ENCODE measurements at regions not wholly inside any gene's neighbourhood (a gene's known extent, or its start where the extent isn't known, plus 50 kb on each side); places are given as distances from the start of the nearest gene placed in this dataset.
"Not testable (repeated sequence)": the region's sequence is repeated elsewhere in the genome, so short reads cannot be mapped to it uniquely, and the experiment has no call there.

DNA sequence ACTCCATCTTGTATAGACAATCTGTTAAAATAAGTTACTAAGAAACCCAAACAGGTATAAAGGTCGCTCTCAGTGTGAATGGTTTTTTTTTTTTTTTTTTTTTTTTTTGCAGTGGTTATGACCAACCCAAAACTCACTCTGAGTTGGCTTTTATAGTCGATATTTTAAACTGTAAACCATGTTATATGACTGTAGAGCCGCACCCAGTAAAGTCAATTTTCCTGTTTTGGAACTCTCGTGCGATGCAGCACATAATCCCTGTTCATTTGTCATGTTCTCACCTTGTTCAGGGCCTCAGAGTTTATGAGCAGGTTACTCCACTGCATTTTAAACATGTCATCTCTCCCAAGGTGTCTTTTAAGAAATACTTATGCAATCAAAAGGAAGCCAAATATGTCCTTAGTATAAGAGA lies 112.5 kb downstream of the KLF5 start:
- DNase-seq (ENCODE audit: low read depth): no peak

- no peak for DNase-seq (ENCODE audit: low read depth)
Observed at GRCh38 chr13:73169971-73170370, 111.2 kb downstream of the KLF5 start.

- no peak for DNase-seq (ENCODE audit: low read depth)
Observed at GRCh38 chr13:73168953-73169401, 110.2 kb downstream of the KLF5 start.

DNA sequence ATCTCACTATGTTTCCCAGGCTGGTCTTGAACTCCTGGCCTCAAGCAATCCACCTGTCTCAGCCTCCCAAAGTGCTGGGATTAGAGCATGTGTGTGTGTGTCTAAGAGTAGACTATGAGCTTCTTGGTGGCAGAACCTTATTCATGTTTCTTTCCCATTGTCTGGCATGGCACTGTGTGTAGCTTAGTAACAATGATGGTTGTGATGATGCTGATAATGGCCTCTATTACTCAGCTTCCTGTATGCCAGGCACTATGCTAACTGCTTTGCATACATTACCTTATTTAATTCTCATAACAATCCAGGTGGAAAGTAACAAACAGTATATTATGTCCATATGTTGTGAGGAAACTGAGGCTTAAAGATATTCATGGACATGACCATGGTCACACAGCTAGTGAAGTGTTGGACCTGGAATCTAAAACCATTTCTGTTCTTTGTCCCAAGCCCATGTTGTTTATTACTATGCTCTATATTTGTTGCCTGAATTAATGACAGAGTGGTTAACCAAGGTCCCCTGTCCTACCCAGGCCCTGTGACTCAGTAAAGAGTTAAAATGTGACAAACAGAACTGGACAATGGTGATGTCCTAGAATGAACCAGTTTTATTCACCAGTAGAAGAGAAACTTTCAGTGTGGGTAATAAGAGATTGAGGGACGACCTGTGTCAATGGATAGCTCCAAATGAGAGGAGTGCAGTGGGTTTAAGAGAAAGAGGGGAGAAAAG lies 109.6 kb downstream of the KLF5 start:
- DNase-seq (ENCODE audit: low read depth): no peak

GRCh38 chr13:73167028-73167820 lies 108.4 kb downstream of the KLF5 start:
- no peak for DNase-seq (ENCODE audit: low read depth)

DNA sequence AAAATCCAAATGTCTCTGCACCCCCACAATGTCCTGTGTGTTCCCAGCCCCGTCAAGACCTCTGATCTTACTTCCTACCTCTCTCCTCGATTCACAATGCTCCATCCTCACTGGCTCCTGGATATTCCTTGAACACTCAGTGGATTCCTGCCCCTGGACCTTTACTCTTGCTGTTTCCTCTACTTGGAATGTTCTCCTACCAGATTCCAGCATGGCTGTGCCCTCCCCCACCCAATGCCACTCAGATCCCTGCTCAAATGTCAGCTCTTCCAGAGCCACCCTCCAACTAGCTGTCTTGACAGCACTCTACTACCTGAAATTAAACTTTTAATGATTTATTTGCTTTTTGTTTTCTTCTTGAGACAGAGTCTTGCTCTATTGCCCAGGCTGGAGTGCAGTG lies 107.4 kb downstream of the KLF5 start:
- no peak for DNase-seq (ENCODE audit: low read depth)

DNA sequence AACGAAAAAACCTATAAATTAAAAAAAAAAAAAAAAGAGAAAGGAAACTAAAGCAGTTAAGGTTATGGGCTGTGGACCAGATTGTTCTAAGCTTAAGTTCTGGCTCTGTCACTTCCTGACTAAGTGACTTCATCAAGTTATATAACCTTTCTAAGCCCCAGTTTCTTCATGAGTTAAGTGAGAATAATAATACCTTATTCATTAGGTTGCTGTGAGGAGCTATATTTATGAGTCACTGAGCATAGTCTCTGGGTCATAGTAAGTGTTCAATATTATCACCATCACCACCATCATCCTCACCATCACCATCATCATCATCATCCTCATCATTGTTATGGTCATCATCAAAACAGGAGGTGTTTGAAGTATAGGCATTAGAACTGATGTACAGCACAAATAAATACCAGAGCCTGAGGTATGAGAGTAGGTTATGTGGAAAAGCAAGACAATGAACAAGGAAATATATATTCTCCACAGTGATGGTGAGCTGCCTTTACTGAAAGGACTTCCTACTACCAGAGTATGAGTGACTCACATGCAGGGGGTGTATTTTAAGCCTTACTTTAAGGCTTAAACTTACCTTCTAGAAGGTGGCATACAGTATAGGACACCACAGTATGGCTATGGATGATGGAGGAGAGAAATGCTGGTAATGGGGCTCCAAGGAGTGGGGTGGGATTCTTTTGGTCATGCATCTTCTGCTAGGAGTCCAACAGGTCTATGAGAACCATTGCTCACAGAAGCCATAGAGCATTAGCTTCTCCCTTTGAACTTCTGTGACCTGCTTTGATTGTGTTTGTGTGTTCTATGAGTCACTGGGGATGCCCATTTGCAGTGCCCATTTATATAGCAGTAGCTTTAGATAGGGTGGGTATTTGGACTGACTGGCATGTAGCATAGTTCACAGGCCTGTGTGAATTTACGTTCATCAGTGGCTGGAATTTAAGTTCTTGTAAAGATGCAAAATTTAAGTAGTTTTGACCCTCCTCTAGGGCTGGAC lies 104.4 kb downstream of the KLF5 start:
- no peak for DNase-seq (ENCODE audit: low read depth)

- DNase-seq (ENCODE audit: low read depth): not testable (repeated sequence)
Observed at GRCh38 chr13:73160371-73161031, 101.7 kb downstream of the KLF5 start.

DNA sequence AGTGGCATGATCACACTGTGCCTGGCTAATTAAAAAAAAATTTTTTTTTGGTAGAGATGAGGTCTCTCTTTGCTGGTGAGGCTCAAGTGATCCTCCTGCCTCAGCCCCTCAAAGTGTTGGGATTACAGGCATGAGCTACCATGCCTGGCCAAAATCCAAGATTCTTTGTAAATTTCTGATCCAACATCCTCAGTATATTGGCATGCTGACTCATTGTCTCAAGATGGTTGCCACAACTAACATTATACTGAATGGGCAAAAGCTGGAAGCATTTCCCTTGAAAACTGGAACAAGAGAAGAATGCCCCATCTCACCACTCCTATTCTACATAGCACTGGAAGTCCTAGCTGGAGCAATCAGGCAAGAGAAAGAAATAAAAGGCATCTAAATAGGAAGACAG lies 100.0 kb downstream of the KLF5 start:
- DNase-seq (ENCODE audit: low read depth): peak; percentile 28

GRCh38 chr13:73157031-73157430 lies 98.2 kb downstream of the KLF5 start:
- no peak for DNase-seq (ENCODE audit: low read depth)

DNA sequence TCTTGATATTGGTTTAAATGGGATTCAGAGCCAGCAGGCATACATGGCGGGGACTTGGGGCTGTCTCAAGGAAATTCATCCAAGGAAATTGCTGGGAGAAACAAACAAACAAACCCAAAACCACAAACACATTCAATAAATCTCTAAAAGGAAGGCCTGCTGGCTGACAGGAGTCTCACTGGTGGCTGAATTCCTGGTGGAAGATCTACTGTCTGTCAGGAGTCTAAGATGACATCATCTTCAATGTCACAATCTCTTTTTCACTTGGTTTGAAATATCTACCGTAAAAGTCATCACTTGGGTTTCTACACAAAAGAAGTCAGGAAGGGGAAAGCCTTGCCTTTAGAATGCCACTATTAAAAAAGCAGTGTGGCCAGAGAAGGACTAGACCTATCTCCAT lies 87.9 kb downstream of the KLF5 start:
- no peak for DNase-seq (ENCODE audit: low read depth)

GRCh38 chr13:73142071-73142470 lies 83.3 kb downstream of the KLF5 start:
- DNase-seq (ENCODE audit: low read depth): no peak

- DNase-seq (ENCODE audit: low read depth): peak; percentile 15
Observed at GRCh38 chr13:73141292-73141771, 82.5 kb downstream of the KLF5 start.

GRCh38 chr13:73140801-73141200 lies 82.0 kb downstream of the KLF5 start:
- no peak for DNase-seq (ENCODE audit: low read depth)

GRCh38 chr13:73138638-73139491 lies 80.1 kb downstream of the KLF5 start:
- no peak for DNase-seq (ENCODE audit: low read depth)

DNA sequence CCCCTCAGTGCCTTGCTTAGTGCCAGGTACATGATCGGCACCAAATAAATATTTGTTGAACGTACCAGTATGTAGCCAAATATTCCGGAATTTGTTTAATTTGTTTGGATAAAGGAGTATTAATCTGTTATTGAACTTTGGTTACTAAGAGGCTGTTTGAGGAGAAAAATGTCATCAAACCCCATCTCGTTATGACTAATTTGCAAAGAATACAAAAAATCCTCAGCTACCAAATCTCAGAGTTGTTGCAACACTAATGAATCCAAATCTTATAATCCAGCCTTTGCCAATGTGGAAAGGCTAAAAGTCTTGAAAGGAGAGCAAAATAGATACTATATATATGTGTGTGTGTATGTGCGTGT lies 79.5 kb downstream of the KLF5 start:
- DNase-seq (ENCODE audit: low read depth): no peak

- no peak for DNase-seq (ENCODE audit: low read depth)
Observed at GRCh38 chr13:73136776-73137175, 78.0 kb downstream of the KLF5 start.

GRCh38 chr13:73133531-73133930 lies 74.7 kb downstream of the KLF5 start:
- DNase-seq (ENCODE audit: low read depth): peak; percentile 73

DNA sequence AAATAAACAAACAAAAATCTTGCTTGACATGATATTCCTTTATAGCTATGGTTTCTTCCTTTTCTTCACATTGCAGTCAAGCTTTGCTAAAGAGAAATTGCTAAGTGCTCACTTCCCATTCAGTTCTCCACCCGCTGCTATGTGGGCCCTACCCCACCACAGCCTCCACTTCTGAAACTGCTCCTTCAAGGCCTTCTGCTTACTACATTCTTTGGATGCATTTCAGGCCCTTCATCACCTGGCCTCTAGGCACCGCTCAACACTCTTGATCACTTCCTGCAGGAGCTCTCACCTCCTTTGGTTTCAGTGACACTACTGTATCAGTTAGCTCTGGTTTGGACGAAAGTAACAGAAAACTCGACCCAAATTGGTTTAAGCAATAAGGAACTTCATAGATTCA lies 72.4 kb downstream of the KLF5 start:
- DNase-seq (ENCODE audit: low read depth): no peak

DNA sequence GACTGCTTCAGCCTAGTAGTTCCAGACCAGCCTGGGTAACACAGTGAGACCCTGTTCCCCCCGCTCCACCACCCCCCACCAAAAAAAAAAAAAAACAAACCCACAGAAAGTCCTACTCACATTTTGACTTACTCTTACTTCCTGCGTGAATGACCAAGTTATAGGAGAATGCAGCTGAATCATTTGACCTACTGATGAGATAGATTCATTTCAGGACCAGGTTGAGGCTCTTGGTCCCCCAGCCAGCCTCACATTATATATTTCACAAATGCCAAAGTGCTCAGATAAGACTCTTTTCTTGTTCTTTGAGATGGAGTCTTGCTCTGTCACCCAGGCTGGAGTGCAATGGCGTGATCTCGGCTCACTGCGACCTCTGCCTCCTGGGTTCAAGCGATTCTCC lies 70.2 kb downstream of the KLF5 start:
- no peak for DNase-seq (ENCODE audit: low read depth)

Data from RPMI7951 (cell line).